Muscle layer of duodenum (tissue), 2 donors: ENCODE measurements at regions not wholly inside any gene's neighbourhood (a gene's known extent, or its start where the extent isn't known, plus 50 kb on each side); places are given as distances from the start of the nearest gene placed in this dataset.

ENCODE experiments used
- H3K27ac ChIP-seq: one replicate; pipeline ENCODE4 v1.7.0; 2013; ENCODE audit warnings: mild to moderate bottlenecking, low read length
- H3K27me3 ChIP-seq: one replicate; pipeline ENCODE4 v1.7.0; 2013; ENCODE audit warnings: low read depth, mild to moderate bottlenecking, control low read depth, low read length
- H3K36me3 ChIP-seq, 2 donors: one replicate each; pipeline ENCODE4 v1.7.0; 2013; ENCODE audit warnings: low read length in 2 of 2, control low read depth in 1 of 2, mild to moderate bottlenecking in 1 of 2; ENCODE audit not compliant: insufficient read depth in 2 of 2, control insufficient read depth in 1 of 2
- H3K4me1 ChIP-seq, 2 donors: one replicate each; pipeline ENCODE4 v1.7.0; 2013; ENCODE audit warnings: low read length in 2 of 2, mild to moderate bottlenecking in 2 of 2, control low read depth in 1 of 2, moderate library complexity in 1 of 2; ENCODE audit not compliant: insufficient read depth in 2 of 2, control insufficient read depth in 1 of 2
- H3K4me3 ChIP-seq, 2 donors: one replicate each; pipeline ENCODE4 v1.7.0; 2013; ENCODE audit warnings: low read length in 2 of 2, low read depth in 1 of 2, mild to moderate bottlenecking in 1 of 2
- H3K9me3 ChIP-seq, 2 donors: one replicate each; pipeline ENCODE4 v1.7.0; 2013; ENCODE audit warnings: low read length in 2 of 2, control low read depth in 1 of 2, mild to moderate bottlenecking in 1 of 2; ENCODE audit not compliant: control insufficient read depth in 1 of 2
- donor health status: healthy.

DNA sequence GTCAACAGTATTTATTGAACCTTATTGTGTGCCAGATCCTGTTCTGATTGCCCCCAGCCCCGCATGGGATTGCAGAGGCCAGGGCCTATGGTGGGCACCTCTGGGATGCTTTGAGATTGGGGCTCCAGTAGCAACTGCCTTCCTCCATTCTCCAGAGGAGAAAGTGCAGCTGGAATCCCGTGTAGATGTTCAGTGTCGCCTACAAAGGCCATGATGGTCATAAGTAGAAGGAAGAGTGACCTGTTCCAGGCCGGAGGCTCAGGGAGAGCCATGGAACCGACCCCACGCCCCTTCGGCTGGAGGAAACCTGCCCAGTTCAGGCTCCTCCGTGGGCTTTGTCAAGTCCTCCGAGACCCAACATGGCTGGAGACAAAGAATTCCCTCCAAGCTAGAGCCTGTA lies 287.5 kb downstream of the FBXW7 start:
- H3K27me3 ChIP-seq = no peaks in the 10 kb centered on the region
- H3K27ac ChIP-seq = no peak overlapping the region
- no peak overlapping the region for H3K4me3 ChIP-seq
- H3K4me1 ChIP-seq = peaks cover 0 to 4% of the 10 kb centered on the region in 2 donors
- H3K9me3 ChIP-seq = no peaks in the 10 kb centered on the region
- H3K36me3 ChIP-seq = no peaks in the 10 kb centered on the region

- Histone ChIP-seq H3K36me3 (no peaks in the 10 kb centered on the region), H3K27me3 (no peaks in the 10 kb centered on the region), H3K4me1 (peaks cover 0 to 4% of the 10 kb centered on the region in 2 donors), H3K27ac (no peak overlapping the region), H3K9me3 (no peaks in the 10 kb centered on the region), H3K4me3 (no peak overlapping the region)
These were observed 288.5 kb downstream of the FBXW7 start for GRCh38 chr4:152247271-152247975.

DNA sequence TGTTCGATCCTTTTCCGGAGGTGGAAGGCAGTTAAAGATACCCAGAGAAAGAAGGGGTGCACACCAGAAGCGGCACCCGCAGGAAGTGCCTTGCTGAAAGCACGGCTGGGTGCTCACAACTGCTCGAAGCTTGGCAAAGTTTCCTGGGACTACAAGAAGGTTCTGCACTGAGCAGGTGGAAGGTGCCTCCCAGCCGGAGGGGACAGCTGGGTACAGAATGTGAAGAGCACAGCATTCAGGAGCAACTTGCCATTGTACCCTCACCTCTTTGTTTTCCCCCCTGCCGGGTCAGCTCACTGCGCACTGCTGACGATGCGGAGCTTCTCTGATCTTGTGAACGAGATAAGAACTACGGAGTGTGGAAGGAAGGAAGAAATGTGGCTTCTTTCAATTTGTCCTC lies 289.2 kb downstream of the FBXW7 start:
- H3K9me3 ChIP-seq = no peaks in the 10 kb centered on the region
- peaks cover 0 to 4% of the 10 kb centered on the region in 2 donors for H3K4me1 ChIP-seq
- H3K4me3 ChIP-seq = no peak overlapping the region
- no peaks in the 10 kb centered on the region for H3K36me3 ChIP-seq
- H3K27me3 ChIP-seq = no peaks in the 10 kb centered on the region
- no peak overlapping the region for H3K27ac ChIP-seq

DNA sequence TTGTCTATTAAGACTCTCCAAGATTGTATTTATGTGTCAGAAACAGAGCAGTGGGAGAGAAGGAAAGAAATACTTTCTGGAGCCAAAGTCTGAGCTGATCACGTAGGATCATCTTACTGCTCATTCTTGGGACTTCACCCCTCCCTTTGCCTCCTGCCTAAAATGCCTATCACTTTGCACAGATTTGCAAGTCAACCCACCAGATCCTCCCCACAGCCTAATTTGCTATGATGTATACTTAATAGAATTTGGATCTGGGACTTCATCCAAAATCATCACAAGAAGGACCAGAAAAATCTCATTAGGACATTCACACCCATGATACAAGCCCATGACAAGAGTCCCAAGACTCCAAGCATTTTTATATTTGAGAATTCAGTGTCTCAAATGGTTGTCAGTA lies 290.2 kb downstream of the FBXW7 start:
- H3K36me3 ChIP-seq = no peaks in the 10 kb centered on the region
- no peaks in the 10 kb centered on the region for H3K27me3 ChIP-seq
- peaks cover 0 to 4% of the 10 kb centered on the region in 2 donors for H3K4me1 ChIP-seq
- no peaks in the 10 kb centered on the region for H3K9me3 ChIP-seq
- no peak overlapping the region for H3K4me3 ChIP-seq
- H3K27ac ChIP-seq = no peak overlapping the region

GRCh38 chr4:152244659-152245058 lies 291.2 kb downstream of the FBXW7 start:
- Histone ChIP-seq H3K27me3 (no peaks in the 10 kb centered on the region), H3K36me3 (no peaks in the 10 kb centered on the region), H3K4me1 (peaks cover 0 to 4% of the 10 kb centered on the region in 2 donors), H3K9me3 (no peaks in the 10 kb centered on the region), H3K4me3 (no peak overlapping the region), H3K27ac (no peak overlapping the region)

DNA sequence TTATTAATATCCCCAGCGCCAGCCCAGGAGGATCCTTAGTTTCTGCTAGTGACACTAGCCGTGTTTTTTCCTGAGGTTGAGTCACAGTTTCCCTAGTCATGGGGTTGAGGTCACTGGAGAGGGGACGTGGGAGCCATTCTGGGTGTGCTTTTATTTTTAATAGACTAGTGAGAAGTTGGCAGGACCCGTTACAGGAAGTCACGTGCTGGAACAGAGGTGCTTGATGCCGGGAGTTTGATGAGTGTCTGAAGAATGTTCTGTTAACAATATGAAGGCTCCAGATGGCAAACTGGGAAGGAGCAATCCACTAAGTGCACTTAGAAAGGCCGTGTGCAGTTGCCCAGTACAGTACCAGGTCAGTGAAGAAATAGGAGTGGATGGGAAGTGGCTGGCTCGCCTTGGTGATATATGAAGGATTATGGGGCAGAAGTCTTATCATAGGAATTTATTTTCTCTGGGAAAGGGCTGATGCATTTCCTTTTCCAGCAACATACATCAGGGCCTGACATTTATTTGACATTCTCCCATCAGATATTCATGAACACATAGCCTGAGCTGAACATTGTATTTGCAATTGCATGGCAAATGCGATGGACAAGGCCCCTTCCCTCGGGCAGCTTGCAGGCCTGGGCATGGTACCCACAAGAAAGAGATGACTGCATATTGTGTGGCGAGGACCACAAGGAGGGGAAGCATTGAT lies 291.8 kb downstream of the FBXW7 start:
- H3K27me3 ChIP-seq = no peaks in the 10 kb centered on the region
- H3K27ac ChIP-seq = no peak overlapping the region
- H3K4me3 ChIP-seq = no peak overlapping the region
- peaks cover 0 to 4% of the 10 kb centered on the region in 2 donors for H3K4me1 ChIP-seq
- no peaks in the 10 kb centered on the region for H3K36me3 ChIP-seq
- H3K9me3 ChIP-seq = no peaks in the 10 kb centered on the region

DNA sequence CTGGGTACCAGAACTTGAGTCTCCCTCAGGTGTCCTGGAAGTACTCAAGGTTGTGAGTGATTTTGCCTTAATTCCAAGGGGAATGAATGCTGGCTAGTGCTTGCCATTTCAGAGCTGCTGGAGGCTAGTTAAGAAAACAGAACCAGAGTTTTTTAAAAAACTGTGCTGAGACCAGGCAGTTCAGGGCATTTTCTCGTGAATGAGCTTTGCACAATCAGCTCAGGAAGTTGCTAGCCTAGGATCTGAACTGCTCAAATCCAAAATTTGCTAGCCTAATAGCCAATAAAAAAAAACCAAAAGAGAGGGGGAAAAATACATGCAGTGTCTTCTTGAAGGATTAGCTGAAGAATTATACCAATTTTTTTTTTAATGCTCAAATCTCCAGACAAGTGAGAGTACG lies 292.7 kb downstream of the FBXW7 start:
- no peaks in the 10 kb centered on the region for H3K36me3 ChIP-seq
- H3K27ac ChIP-seq = no peak overlapping the region
- H3K4me1 ChIP-seq = peaks cover 0 to 4% of the 10 kb centered on the region in 2 donors
- no peaks in the 10 kb centered on the region for H3K27me3 ChIP-seq
- H3K4me3 ChIP-seq = no peak overlapping the region
- H3K9me3 ChIP-seq = no peaks in the 10 kb centered on the region

- Histone ChIP-seq H3K27me3 (no peaks in the 10 kb centered on the region), H3K9me3 (no peaks in the 10 kb centered on the region), H3K4me1 (peaks cover 0 to 4% of the 10 kb centered on the region in 2 donors), H3K27ac (no peak overlapping the region), H3K4me3 (no peak overlapping the region), H3K36me3 (no peaks in the 10 kb centered on the region)
These were observed 295.7 kb downstream of the FBXW7 start for GRCh38 chr4:152240232-152240631.

DNA sequence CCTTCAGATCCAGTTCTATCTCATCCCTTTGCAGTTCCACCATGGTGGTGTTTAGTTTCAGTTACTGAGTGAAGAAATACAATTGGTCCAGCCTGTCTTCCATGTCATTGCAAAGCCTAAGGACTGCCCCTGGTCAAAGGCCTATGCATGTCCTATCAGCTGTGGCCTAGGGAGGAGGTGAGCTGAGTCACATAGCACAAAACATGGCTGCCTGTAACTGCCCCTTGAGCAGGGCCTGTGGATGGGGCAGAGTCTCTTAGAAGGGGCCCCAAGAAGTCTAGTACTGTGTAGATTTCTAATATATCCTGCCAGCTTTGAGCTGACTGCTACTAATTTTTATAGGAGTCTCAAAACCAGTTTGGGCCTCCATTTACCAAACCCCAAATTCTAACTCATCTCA lies 296.7 kb downstream of the FBXW7 start:
- Histone ChIP-seq H3K27me3 (no peaks in the 10 kb centered on the region), H3K27ac (no peak overlapping the region), H3K4me1 (peaks cover 0 to 4% of the 10 kb centered on the region in 2 donors), H3K4me3 (no peak overlapping the region), H3K36me3 (no peaks in the 10 kb centered on the region), H3K9me3 (no peaks in the 10 kb centered on the region)

DNA sequence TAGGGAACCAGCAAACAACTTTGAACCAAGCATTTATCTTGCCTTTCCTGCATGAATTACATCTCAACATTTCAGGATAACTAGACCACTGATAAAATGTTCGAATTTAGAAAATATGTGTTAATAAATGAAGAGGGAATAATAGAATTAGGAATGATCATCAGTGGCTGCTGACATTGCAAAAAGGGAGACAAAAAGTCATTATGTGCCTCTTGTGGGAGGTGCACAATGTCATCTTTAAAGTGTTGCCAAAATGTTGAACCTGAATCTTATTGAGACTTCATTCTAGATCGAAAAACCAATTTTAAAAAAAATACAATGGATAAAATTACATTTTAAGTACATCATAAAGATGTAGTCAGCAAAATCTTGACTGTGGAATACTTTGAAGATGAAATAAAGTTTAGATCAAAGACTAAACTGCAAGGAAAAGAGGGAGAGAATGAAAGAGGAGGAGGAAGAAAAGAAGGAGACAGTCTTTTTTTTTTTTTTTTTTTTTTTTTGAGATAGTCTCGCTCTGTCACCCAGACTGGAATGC lies 299.3 kb downstream of the FBXW7 start:
- no peak overlapping the region for H3K27ac ChIP-seq
- H3K9me3 ChIP-seq = no peaks in the 10 kb centered on the region
- H3K4me1 ChIP-seq = no peaks in the 10 kb centered on the region
- no peak overlapping the region for H3K4me3 ChIP-seq
- no peaks in the 10 kb centered on the region for H3K27me3 ChIP-seq
- no peaks in the 10 kb centered on the region for H3K36me3 ChIP-seq

DNA sequence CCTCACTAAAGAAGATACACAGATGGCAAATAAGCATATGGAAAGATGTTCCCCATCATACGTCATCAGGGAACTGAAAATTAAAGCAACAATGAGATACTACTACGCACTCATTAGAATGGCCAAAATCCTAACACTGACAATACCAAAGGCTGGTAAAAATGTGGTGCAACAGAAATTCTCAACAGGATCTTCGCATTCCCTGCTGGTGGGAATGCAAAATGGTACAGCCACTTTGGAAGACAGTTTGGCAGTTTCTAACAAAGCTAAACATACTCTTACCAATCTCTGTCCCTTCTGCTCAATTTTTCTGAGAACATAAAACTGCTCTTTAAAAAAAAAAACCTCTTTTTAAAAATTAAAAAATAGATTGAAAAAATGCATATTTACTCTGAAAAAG lies 300.2 kb downstream of the FBXW7 start:
- Histone ChIP-seq H3K27ac (no peak overlapping the region), H3K36me3 (no peaks in the 10 kb centered on the region), H3K4me3 (no peak overlapping the region), H3K4me1 (no peaks in the 10 kb centered on the region), H3K9me3 (no peaks in the 10 kb centered on the region), H3K27me3 (no peaks in the 10 kb centered on the region)
